A549 (cell line): ENCODE measurements at regions not wholly inside any gene's neighbourhood (a gene's known extent, or its start where the extent isn't known, plus 50 kb on each side); places are given as distances from the start of the nearest gene placed in this dataset.
"Not testable (repeated sequence)": the region's sequence is repeated elsewhere in the genome, so short reads cannot be mapped to it uniquely, and the experiment has no call there.

ENCODE experiments used
- ATAC-seq, 2 experiments: fragments of 200-7000 bp in 1 of 2; fragments of >200 bp in 1 of 2; cut with Nextera tagmentation in 1 of 2; cut with Tn5 transposase in 1 of 2; 3 replicates each; pipeline versions ENCODE4 v1.8.0 to v1.9.1; 2018 to 2020; ENCODE audit warnings: mild to moderate bottlenecking in 1 of 2, moderate library complexity in 1 of 2
- CTCF ChIA-PET: fragments of 300-600 bp; sonication (Branson Sonifier 250); formaldehyde crosslinking; extraction: SDS; loops from one replicate; lab custom pipeline; 2021; ENCODE audit warnings: antibody characterized with exemption, inconsistent platforms; lab: Yijun Ruan, JAX
- POLR2A ChIA-PET: fragments of 350-600 bp; formaldehyde crosslinking; extraction: SDS; loops from one replicate; lab custom pipeline; 2021; ENCODE audit warnings: antibody characterized with exemption, inconsistent platforms; lab: Yijun Ruan, JAX
- DNase-seq, 2 experiments: peaks; one replicate each; pipeline versions ENCODE4 v3.0.0 to v3.0.0-alpha.2; 2011 to 2016; ENCODE audit warnings: low read depth in 1 of 2, low spot score in 1 of 2
- FAIRE-seq: peaks from 2 replicates; lab custom pipeline; 2011; peaks lifted over from hg19 to GRCh38; lab: Jason Lieb, UNC
- H3K27ac ChIP-seq, 2 experiments: fragments of >200 bp; sonication (Bioruptor Twin); formaldehyde crosslinking; 3 replicates each; pipeline ENCODE4 v1.5.1; 2016 to 2017
- H3K4me1 ChIP-seq: fragments of >200 bp; sonication (Bioruptor Twin); formaldehyde crosslinking; 3 replicates; pipeline ENCODE4 v1.6.1; 2016
- H3K4me2 ChIP-seq: fragments of >200 bp; sonication (Bioruptor Twin); formaldehyde crosslinking; 3 replicates; pipeline ENCODE4 v1.6.1; 2016
- H3K4me3 ChIP-seq: fragments of >200 bp; sonication (Bioruptor Twin); formaldehyde crosslinking; 3 replicates; pipeline ENCODE4 v1.5.1; 2016
- H3K9me3 ChIP-seq: fragments of >200 bp; sonication (Bioruptor Twin); formaldehyde crosslinking; 3 replicates; pipeline ENCODE4 v1.6.1; 2016
- ATOH8 ChIP-seq: fragments of 250-450 bp; sonication (Bioruptor Pico); IDR thresholded peaks from 2 replicates; pipeline ENCODE4 v1.5.0; 2020; ENCODE audit warnings: low read depth, mild to moderate bottlenecking, moderate library complexity
- CBX2 ChIP-seq: fragments of 200-600 bp; sonication (generic); IDR thresholded peaks from 2 replicates; pipeline ENCODE4 v1.6.1; 2016; ENCODE audit warnings: low read depth, mild to moderate bottlenecking, borderline replicate concordance
- CHD2 ChIP-seq: fragments of 150-350 bp; IDR thresholded peaks from 2 replicates; pipeline ENCODE4 v1.6.1; 2014; ENCODE audit warnings: low read length; ENCODE audit not compliant: partially characterized antibody
- EHF ChIP-seq: fragments of 250-450 bp; sonication (Bioruptor Pico); IDR thresholded peaks from 2 replicates; pipeline ENCODE4 v1.5.0; 2020; ENCODE audit warnings: mild to moderate bottlenecking
- EHMT2 ChIP-seq: fragments of 200-600 bp; sonication (generic); IDR thresholded peaks from 2 replicates; pipeline ENCODE4 v1.6.1; 2016; ENCODE audit warnings: antibody characterized with exemption, low read depth, mild to moderate bottlenecking, moderate library complexity
- EP300 ChIP-seq, 2 experiments: fragments of >200 bp; sonication (Bioruptor Twin); formaldehyde crosslinking; IDR thresholded peaks; 2 replicates in 1 of 2; 3 replicates in 1 of 2; pipeline ENCODE4 v1.6.1; 2016 to 2017
- ESRRA ChIP-seq: fragments of 150-350 bp; IDR thresholded peaks from 2 replicates; pipeline ENCODE4 v1.6.1; 2014; ENCODE audit warnings: mild to moderate bottlenecking, low read length, borderline replicate concordance
- FOSL2 ChIP-seq, 2 experiments: fragments of 450-650 bp in 1 of 2; fragments of >200 bp in 1 of 2; sonication (Bioruptor Twin) in 1 of 2; formaldehyde crosslinking; IDR thresholded peaks; 2 replicates each; pipeline versions ENCODE4 v1.5.0 to v1.6.1; 2016 to 2020; ENCODE audit warnings: mild to moderate bottlenecking in 1 of 2, moderate library complexity in 1 of 2
- FOXS1 ChIP-seq: fragments of 250-450 bp; sonication (Bioruptor Pico); IDR thresholded peaks from 2 replicates; pipeline ENCODE4 v1.5.0; 2020; ENCODE audit warnings: mild to moderate bottlenecking, moderate library complexity
- HDAC2 ChIP-seq: fragments of 200-600 bp; sonication (generic); IDR thresholded peaks from 2 replicates; pipeline ENCODE4 v1.6.1; 2016
- HMGXB4 ChIP-seq: fragments of 250-450 bp; sonication (Bioruptor Pico); IDR thresholded peaks from 2 replicates; pipeline ENCODE4 v1.5.0; 2021; ENCODE audit warnings: mild to moderate bottlenecking, moderate library complexity, borderline replicate concordance
- MAFK ChIP-seq: fragments of 450-650 bp; IDR thresholded peaks from 2 replicates; pipeline ENCODE4 v1.6.1; 2014; ENCODE audit not compliant: partially characterized antibody
- MAX ChIP-seq: IDR thresholded peaks from 2 replicates; pipeline ENCODE4 v1.6.1; 2012
- NR3C1 ChIP-seq: fragments of >200 bp; sonication (Bioruptor Twin); formaldehyde crosslinking; IDR thresholded peaks from 3 replicates; pipeline ENCODE4 v1.6.1; 2017
- POLR2A ChIP-seq: IDR thresholded peaks from 2 replicates; pipeline ENCODE4 v1.6.1; 2012; ENCODE audit warnings: mild to moderate bottlenecking, low read length
- RNF2 ChIP-seq: fragments of 200-600 bp; sonication (generic); IDR thresholded peaks from 2 replicates; pipeline ENCODE4 v1.6.1; 2016; ENCODE audit warnings: low read depth, mild to moderate bottlenecking, antibody characterized with exemption, moderate library complexity, borderline replicate concordance
- SMC3 ChIP-seq: fragments of >200 bp; sonication (Bioruptor Twin); formaldehyde crosslinking; IDR thresholded peaks from 3 replicates; pipeline ENCODE4 v1.6.1; 2018; ENCODE audit warnings: inconsistent platforms
- TFCP2L1 ChIP-seq: fragments of 250-450 bp; sonication (Bioruptor Pico); IDR thresholded peaks from 2 replicates; pipeline ENCODE4 v1.5.0; 2021; ENCODE audit warnings: mild to moderate bottlenecking
- USF2 ChIP-seq: fragments of 450-650 bp; IDR thresholded peaks from 2 replicates; pipeline ENCODE4 v1.6.1; 2014; ENCODE audit warnings: antibody characterized with exemption
- ZC3H11A ChIP-seq: fragments of 450-650 bp; IDR thresholded peaks from 2 replicates; pipeline ENCODE4 v1.6.1; 2014; ENCODE audit warnings: antibody characterized with exemption, mild to moderate bottlenecking
- ZFP36 ChIP-seq: fragments of 450-650 bp; IDR thresholded peaks from 2 replicates; pipeline ENCODE4 v1.6.1; 2014; ENCODE audit warnings: borderline replicate concordance; ENCODE audit not compliant: partially characterized antibody
- ZNF302 ChIP-seq: fragments of 250-450 bp; sonication (Bioruptor Pico); IDR thresholded peaks from 2 replicates; pipeline ENCODE4 v1.9.0; 2021; ENCODE audit warnings: inconsistent platforms, mild to moderate bottlenecking, moderate library complexity
- WGBS: methylation state at CpG from one replicate; pipeline ENCODE4 v1.1.6; 2017; ENCODE audit errors: missing lambda C conversion rate; 5-methylcytosine and 5-hydroxymethylcytosine counted together

- DNase-seq (no peak), FAIRE-seq (no peak), ATAC-seq (no peak)
- Histone ChIP-seq H3K9me3 (no peaks in the 10 kb centered on the region), H3K4me3 (no peak overlapping the region), H3K27ac (no peak overlapping the region), H3K4me1 (no peaks in the 10 kb centered on the region), H3K4me2 (no peak overlapping the region)
- CTCF ChIA-PET, result interaction anchor here (0.9 kb wide), 1 partner anchor 9 kb away, joined by 3 read pairs; no protein-coding TSS in a partner anchor
- 0% methylated on average over 2 of the region's 2 CpGs for WGBS
- TF ChIP-seq MAFK, result no peak
- TF ChIP-seq HMGXB4, result no peak
- TF ChIP-seq POLR2A, result no peak
- TF ChIP-seq FOSL2 (IDR thresholded peaks at IDR 0.05), result no peak
- TF ChIP-seq FOSL2 (CRISPR knock-in tag; IDR thresholded peaks at IDR 0.05), result peak; percentile 47
- POLR2A ChIA-PET, result no interaction called here
Observed at GRCh38 chr20:12554426-12554825, 454.3 kb upstream of the SPTLC3 start.

GRCh38 chr20:12555369-12555768 lies 453.4 kb upstream of the SPTLC3 start:
- Histone ChIP-seq H3K27ac (no peak overlapping the region), H3K4me3 (no peak overlapping the region), H3K4me2 (no peak overlapping the region), H3K9me3 (no peaks in the 10 kb centered on the region), H3K4me1 (no peaks in the 10 kb centered on the region)
- WGBS, result 7% methylated on average over 1 of the region's 1 CpG
- POLR2A ChIA-PET, result no interaction called here
- CTCF ChIA-PET, result no interaction called here
- TF ChIP-seq MAX, result no peak
- no peak for TF ChIP-seq ATOH8 (CRISPR knock-in tag)
- no peak for TF ChIP-seq HDAC2
- no peak for TF ChIP-seq TFCP2L1 (CRISPR knock-in tag)
- TF ChIP-seq ZC3H11A, result no peak
- TF ChIP-seq NR3C1, result no peak
- no peak for TF ChIP-seq ESRRA
- no peak for TF ChIP-seq FOXS1 (CRISPR knock-in tag)
- no peak for TF ChIP-seq RNF2
- ATAC-seq, result no peak
- no peak for DNase-seq
- FAIRE-seq, result no peak

- CTCF ChIA-PET, H3K9me3 ChIP-seq, H3K4me2 ChIP-seq, H3K4me1 ChIP-seq, H3K27ac ChIP-seq, POLR2A ChIA-PET, DNase-seq, FAIRE-seq, H3K4me3 ChIP-seq, ATAC-seq: not testable (repeated sequence)
- 28% methylated on average over 12 of the region's 12 CpGs for WGBS
Observed at GRCh38 chr20:12555849-12556248, 452.9 kb upstream of the SPTLC3 start.

- POLR2A ChIA-PET, result no interaction called here
- FAIRE-seq, result peak; percentile 36
- H3K27ac ChIP-seq, result no peak overlapping the region
Observed at GRCh38 chr20:12557224-12557623, 451.5 kb upstream of the SPTLC3 start.

More at GRCh38 chr20:12557224-12557623, 451.5 kb upstream of the SPTLC3 start:
- no peak for TF ChIP-seq EP300 (IDR thresholded peaks at IDR 0.05)
- TF ChIP-seq EHF (CRISPR knock-in tag), result no peak
- TF ChIP-seq SMC3, result no peak
- no peak for TF ChIP-seq CBX2
- TF ChIP-seq ZFP36, result no peak
- TF ChIP-seq FOSL2 (IDR thresholded peaks at IDR 0.05), result no peak
- TF ChIP-seq FOSL2 (CRISPR knock-in tag; IDR thresholded peaks at IDR 0.05), result no peak
- TF ChIP-seq HDAC2, result no peak
- TF ChIP-seq USF2, result no peak
- no peak for TF ChIP-seq MAX
- TF ChIP-seq ZNF302 (CRISPR knock-in tag), result no peak
- no peak for TF ChIP-seq ZC3H11A
- no peak for TF ChIP-seq EHMT2
- TF ChIP-seq CHD2, result no peak
- no peak overlapping the region for H3K4me3 ChIP-seq
- ATAC-seq, result no peak
- CTCF ChIA-PET, result no interaction called here
- H3K4me1 ChIP-seq, result no peaks in the 10 kb centered on the region
- DNase-seq, result no peak
- no peak overlapping the region for H3K4me2 ChIP-seq
- no peaks in the 10 kb centered on the region for H3K9me3 ChIP-seq
